Neural cell (in vitro differentiated cells): ENCODE measurements at regions not wholly inside any gene's neighbourhood (a gene's known extent, or its start where the extent isn't known, plus 50 kb on each side); places are given as distances from the start of the nearest gene placed in this dataset.

Experiments used
- H2AFZ ChIP-seq: fragments of 200-600, 300-800 bp; sonication (generic), shearing (Covaris generic); 2 replicates; pipeline ENCODE4 v1.6.0; 2014; ENCODE audit warnings: low read depth, mild to moderate bottlenecking, antibody characterized with exemption, low read length, moderate library complexity
- H3F3A ChIP-seq: fragments of 200-600 bp; shearing (Covaris generic); 2 replicates; pipeline ENCODE4 v1.6.1; 2016; ENCODE audit warnings: mild to moderate bottlenecking, moderate library complexity, mixed read lengths, antibody characterized with exemption, low read length; ENCODE audit not compliant: insufficient read depth, poor library complexity, severe bottlenecking
- H3K27ac ChIP-seq: fragments of 200-600, 300-800 bp; sonication (generic), shearing (Covaris generic); 2 replicates; pipeline ENCODE4 v1.5.1; 2014; ENCODE audit warnings: mild to moderate bottlenecking, low read length, moderate library complexity
- H3K27me3 ChIP-seq: fragments of 300-800, 200-600 bp; sonication (generic), shearing (Covaris generic); 2 replicates; pipeline ENCODE4 v1.6.0; 2014; ENCODE audit warnings: mild to moderate bottlenecking, low read depth, low read length, moderate library complexity; ENCODE audit not compliant: insufficient read depth
- H3K36me3 ChIP-seq: fragments of 300-800, 200-600 bp; sonication (generic), shearing (Covaris generic); 2 replicates; pipeline ENCODE4 v1.5.1; 2014; ENCODE audit warnings: mild to moderate bottlenecking, antibody characterized with exemption, low read length, moderate library complexity; ENCODE audit not compliant: insufficient read depth
- H3K4me2 ChIP-seq: fragments of 300-800, 200-600 bp; sonication (generic), shearing (Covaris generic); 2 replicates; pipeline ENCODE4 v1.6.0; 2014; ENCODE audit warnings: mild to moderate bottlenecking, low read length
- H3K4me3 ChIP-seq: fragments of 300-800, 200-600 bp; sonication (generic), shearing (Covaris generic); 2 replicates; pipeline ENCODE4 v1.5.1; 2014; ENCODE audit warnings: mild to moderate bottlenecking, low read length, moderate library complexity
- H3K79me2 ChIP-seq: fragments of 200-600 bp; shearing (Covaris generic); replicated peaks from 2 replicates; pipeline ENCODE4 v1.6.0; 2014; ENCODE audit warnings: mild to moderate bottlenecking, low read length, moderate library complexity; ENCODE audit not compliant: insufficient read depth
- H3K9ac ChIP-seq: fragments of 300-800, 200-600 bp; sonication (generic), shearing (Covaris generic); 2 replicates; pipeline ENCODE4 v1.6.1; 2016; ENCODE audit warnings: mild to moderate bottlenecking, low read length, mixed read lengths
- H3K9me2 ChIP-seq: fragments of 200-600 bp; shearing (Covaris generic); 2 replicates; pipeline ENCODE4 v1.6.1; 2016; ENCODE audit warnings: mild to moderate bottlenecking, low read length, mixed read lengths; ENCODE audit not compliant: insufficient read depth
- H3K9me3 ChIP-seq: fragments of 200-600, 300-800 bp; sonication (generic), shearing (Covaris generic); 2 replicates; pipeline ENCODE4 v1.6.1; 2016; ENCODE audit warnings: mild to moderate bottlenecking, mixed run types, low read length, moderate library complexity, mixed read lengths
- H4K20me1 ChIP-seq: fragments of 200-600 bp; shearing (Covaris generic); 2 replicates; pipeline ENCODE4 v1.6.1; 2016; ENCODE audit warnings: mild to moderate bottlenecking, mixed run types; ENCODE audit not compliant: insufficient read depth
- EP300 ChIP-seq: fragments of 450-650 bp; conservative IDR thresholded peaks from 2 replicates; pipeline ENCODE4 v1.6.1; 2014; ENCODE audit warnings: antibody characterized with exemption, mild to moderate bottlenecking, moderate library complexity; ENCODE audit not compliant: poor library complexity, severe bottlenecking
- EZH2 ChIP-seq: fragments of 200-600, 300-800 bp; shearing (Covaris generic), sonication (generic); IDR thresholded peaks from 2 replicates; pipeline ENCODE4 v1.6.1; 2014; ENCODE audit warnings: antibody characterized with exemption, low read length, borderline replicate concordance, mild to moderate bottlenecking; ENCODE audit not compliant: insufficient read depth, poor library complexity, severe bottlenecking
- MXI1 ChIP-seq: fragments of 450-650 bp; conservative IDR thresholded peaks from 2 replicates; pipeline ENCODE4 v1.6.1; 2014; ENCODE audit warnings: antibody characterized with exemption, mild to moderate bottlenecking; ENCODE audit not compliant: poor library complexity, severe bottlenecking
- POLR2AphosphoS5 ChIP-seq: IDR thresholded peaks from 2 replicates; pipeline ENCODE4 v1.6.1; 2012
- RAD21 ChIP-seq: fragments of 450-650 bp; conservative IDR thresholded peaks from 2 replicates; pipeline ENCODE4 v1.6.1; 2014; ENCODE audit warnings: antibody characterized with exemption, mild to moderate bottlenecking, moderate library complexity
- SMC3 ChIP-seq: fragments of 450-650 bp; conservative IDR thresholded peaks from 2 replicates; pipeline ENCODE4 v1.6.1; 2014; ENCODE audit warnings: antibody characterized with exemption, mild to moderate bottlenecking, moderate library complexity; ENCODE audit not compliant: poor library complexity
- TAF1 ChIP-seq: IDR thresholded peaks from 2 replicates; pipeline ENCODE4 v1.6.1; 2012; ENCODE audit warnings: low read depth
- TF ChIP-seq, protein P1 (sequence below): fragments of 450-650 bp; IDR thresholded peaks from 2 replicates; pipeline ENCODE4 v1.5.1; 2014; ENCODE audit warnings: antibody characterized with exemption, mild to moderate bottlenecking, moderate library complexity; ENCODE audit not compliant: poor library complexity, severe bottlenecking
- TF ChIP-seq, protein P2 (sequence below): IDR thresholded peaks from 2 replicates; pipeline ENCODE4 v1.6.1; 2012; ENCODE audit warnings: borderline replicate concordance

DNA sequence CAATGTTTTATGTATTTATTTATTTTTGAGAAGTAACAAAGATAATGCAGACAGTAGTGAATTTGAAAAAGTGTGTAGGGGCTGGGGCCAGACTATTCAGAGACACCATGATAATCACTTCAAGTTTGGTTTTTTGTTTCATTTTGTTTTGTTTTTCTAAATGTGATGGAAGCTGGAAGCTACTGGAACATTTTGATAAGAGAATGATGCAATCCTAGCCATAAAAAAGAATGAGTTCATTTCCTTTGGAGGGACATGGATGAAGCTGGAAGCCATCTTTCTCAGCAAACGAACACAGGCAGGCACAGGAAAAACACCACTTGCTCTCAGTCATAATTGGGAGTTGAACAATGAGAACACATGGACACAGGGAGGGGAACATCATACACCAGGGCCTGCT, 706.6 kb upstream of the EPHA5 start:
- no peaks in the 10 kb centered on the region for H3K36me3 ChIP-seq
- H3K79me2 ChIP-seq = no peaks in the 10 kb centered on the region
- no peaks in the 10 kb centered on the region for H3F3A ChIP-seq
- H2AFZ ChIP-seq = no peak overlapping the region
- no peak overlapping the region for H3K4me3 ChIP-seq
- no peaks in the 10 kb centered on the region for H4K20me1 ChIP-seq
- no peak overlapping the region for H3K9ac ChIP-seq
- H3K9me3 ChIP-seq = no peaks in the 10 kb centered on the region
- no peaks in the 10 kb centered on the region for H3K27me3 ChIP-seq
- no peak overlapping the region for H3K27ac ChIP-seq
- H3K4me2 ChIP-seq = no peak overlapping the region
- no peak for TF ChIP-seq EZH2
- no peak for TF ChIP-seq RAD21
- TF ChIP-seq, protein P1, sequence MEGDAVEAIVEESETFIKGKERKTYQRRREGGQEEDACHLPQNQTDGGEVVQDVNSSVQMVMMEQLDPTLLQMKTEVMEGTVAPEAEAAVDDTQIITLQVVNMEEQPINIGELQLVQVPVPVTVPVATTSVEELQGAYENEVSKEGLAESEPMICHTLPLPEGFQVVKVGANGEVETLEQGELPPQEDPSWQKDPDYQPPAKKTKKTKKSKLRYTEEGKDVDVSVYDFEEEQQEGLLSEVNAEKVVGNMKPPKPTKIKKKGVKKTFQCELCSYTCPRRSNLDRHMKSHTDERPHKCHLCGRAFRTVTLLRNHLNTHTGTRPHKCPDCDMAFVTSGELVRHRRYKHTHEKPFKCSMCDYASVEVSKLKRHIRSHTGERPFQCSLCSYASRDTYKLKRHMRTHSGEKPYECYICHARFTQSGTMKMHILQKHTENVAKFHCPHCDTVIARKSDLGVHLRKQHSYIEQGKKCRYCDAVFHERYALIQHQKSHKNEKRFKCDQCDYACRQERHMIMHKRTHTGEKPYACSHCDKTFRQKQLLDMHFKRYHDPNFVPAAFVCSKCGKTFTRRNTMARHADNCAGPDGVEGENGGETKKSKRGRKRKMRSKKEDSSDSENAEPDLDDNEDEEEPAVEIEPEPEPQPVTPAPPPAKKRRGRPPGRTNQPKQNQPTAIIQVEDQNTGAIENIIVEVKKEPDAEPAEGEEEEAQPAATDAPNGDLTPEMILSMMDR = no peak
- TF ChIP-seq, protein P2, sequence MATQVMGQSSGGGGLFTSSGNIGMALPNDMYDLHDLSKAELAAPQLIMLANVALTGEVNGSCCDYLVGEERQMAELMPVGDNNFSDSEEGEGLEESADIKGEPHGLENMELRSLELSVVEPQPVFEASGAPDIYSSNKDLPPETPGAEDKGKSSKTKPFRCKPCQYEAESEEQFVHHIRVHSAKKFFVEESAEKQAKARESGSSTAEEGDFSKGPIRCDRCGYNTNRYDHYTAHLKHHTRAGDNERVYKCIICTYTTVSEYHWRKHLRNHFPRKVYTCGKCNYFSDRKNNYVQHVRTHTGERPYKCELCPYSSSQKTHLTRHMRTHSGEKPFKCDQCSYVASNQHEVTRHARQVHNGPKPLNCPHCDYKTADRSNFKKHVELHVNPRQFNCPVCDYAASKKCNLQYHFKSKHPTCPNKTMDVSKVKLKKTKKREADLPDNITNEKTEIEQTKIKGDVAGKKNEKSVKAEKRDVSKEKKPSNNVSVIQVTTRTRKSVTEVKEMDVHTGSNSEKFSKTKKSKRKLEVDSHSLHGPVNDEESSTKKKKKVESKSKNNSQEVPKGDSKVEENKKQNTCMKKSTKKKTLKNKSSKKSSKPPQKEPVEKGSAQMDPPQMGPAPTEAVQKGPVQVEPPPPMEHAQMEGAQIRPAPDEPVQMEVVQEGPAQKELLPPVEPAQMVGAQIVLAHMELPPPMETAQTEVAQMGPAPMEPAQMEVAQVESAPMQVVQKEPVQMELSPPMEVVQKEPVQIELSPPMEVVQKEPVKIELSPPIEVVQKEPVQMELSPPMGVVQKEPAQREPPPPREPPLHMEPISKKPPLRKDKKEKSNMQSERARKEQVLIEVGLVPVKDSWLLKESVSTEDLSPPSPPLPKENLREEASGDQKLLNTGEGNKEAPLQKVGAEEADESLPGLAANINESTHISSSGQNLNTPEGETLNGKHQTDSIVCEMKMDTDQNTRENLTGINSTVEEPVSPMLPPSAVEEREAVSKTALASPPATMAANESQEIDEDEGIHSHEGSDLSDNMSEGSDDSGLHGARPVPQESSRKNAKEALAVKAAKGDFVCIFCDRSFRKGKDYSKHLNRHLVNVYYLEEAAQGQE = no peak
- no peak for TF ChIP-seq MXI1
- TF ChIP-seq TAF1 = no peak
- TF ChIP-seq EP300 = no peak
- no peak for TF ChIP-seq SMC3
- no peak for TF ChIP-seq POLR2AphosphoS5
- H3K9me2 ChIP-seq = no peaks in the 10 kb centered on the region

DNA sequence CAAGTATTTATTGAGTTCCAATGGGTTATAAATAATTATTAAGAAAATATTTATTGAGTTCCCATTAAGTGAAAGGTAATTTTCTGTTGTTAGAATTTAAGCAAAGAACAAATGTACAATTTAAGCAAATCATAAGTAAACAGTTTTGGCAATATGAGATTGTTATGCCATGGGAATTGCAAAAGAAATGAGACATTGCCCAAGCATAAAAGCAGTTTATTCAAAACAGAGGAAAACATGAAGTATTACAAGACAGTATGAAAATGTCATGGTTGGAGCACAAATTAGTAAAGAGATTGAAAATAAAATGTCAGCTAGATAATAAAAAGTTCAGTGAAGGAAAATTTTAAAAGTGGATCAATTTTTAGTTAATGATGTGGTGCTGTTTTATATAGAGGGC, 706.1 kb upstream of the EPHA5 start:
- H3K4me3 ChIP-seq = no peak overlapping the region
- no peak overlapping the region for H3K27ac ChIP-seq
- H4K20me1 ChIP-seq = no peaks in the 10 kb centered on the region
- no peaks in the 10 kb centered on the region for H3K27me3 ChIP-seq
- H3K9me2 ChIP-seq = no peaks in the 10 kb centered on the region
- no peak overlapping the region for H3K4me2 ChIP-seq
- no peaks in the 10 kb centered on the region for H3F3A ChIP-seq
- H2AFZ ChIP-seq = no peak overlapping the region
- no peaks in the 10 kb centered on the region for H3K36me3 ChIP-seq
- TF ChIP-seq EP300 (no peak), EZH2 (no peak), POLR2AphosphoS5 (no peak), MXI1 (no peak), SMC3 (no peak), TAF1 (no peak), RAD21 (no peak)
- TF ChIP-seq, protein P1 = no peak
- TF ChIP-seq, protein P2 = no peak
- H3K9ac ChIP-seq = no peak overlapping the region
- no peaks in the 10 kb centered on the region for H3K79me2 ChIP-seq
- no peaks in the 10 kb centered on the region for H3K9me3 ChIP-seq
